Tibial nerve (tissue), 4 donors: ENCODE measurements at regions not wholly inside any gene's neighbourhood (a gene's known extent, or its start where the extent isn't known, plus 50 kb on each side); places are given as distances from the start of the nearest gene placed in this dataset.

Source experiments
- DNase-seq, 2 donors: peaks; one replicate each; pipeline ENCODE4 v3.0.0-alpha.2; 2019; ENCODE audit warnings: low spot score in 2 of 2
- H3K27ac ChIP-seq, 4 donors: fragments of 200-600 bp; sonication (generic) in 3 of 4; one replicate each; pipeline ENCODE4 v1.5.1; 2017 to 2019; ENCODE audit warnings: mild to moderate bottlenecking in 1 of 4
- H3K27me3 ChIP-seq, 2 donors: fragments of 200-600 bp; sonication (generic) in 1 of 2; one replicate each; pipeline versions ENCODE4 v1.5.1 to v1.6.0; 2017 to 2019
- H3K36me3 ChIP-seq, 3 donors: fragments of 200-600 bp; sonication (generic); one replicate each; pipeline ENCODE4 v1.5.1; 2018 to 2019
- H3K4me1 ChIP-seq, 4 donors: fragments of 200-600 bp; sonication (generic) in 3 of 4; one replicate each; pipeline ENCODE4 v1.5.1; 2017 to 2019
- H3K4me3 ChIP-seq, 4 donors: fragments of 200-600 bp; sonication (generic) in 3 of 4; one replicate each; pipeline ENCODE4 v1.5.1; 2017 to 2019; ENCODE audit warnings: mild to moderate bottlenecking in 1 of 4, moderate library complexity in 1 of 4
- H3K9me3 ChIP-seq, 4 donors: fragments of 200-600 bp; sonication (generic) in 3 of 4; one replicate each; pipeline ENCODE4 v1.5.1; 2017 to 2019
- CTCF ChIP-seq, 5 experiments: fragments of 200-600 bp in 3 of 5; fragments of 450-650 bp in 2 of 5; sonication (generic) in 3 of 5; IDR thresholded peaks; one replicate each; pipeline ENCODE4 v1.5.1; 2016 to 2019; ENCODE audit warnings: antibody characterized with exemption in 5 of 5, mild to moderate bottlenecking in 3 of 5, moderate library complexity in 2 of 5
- EP300 ChIP-seq, 2 donors: sonication (generic); formaldehyde crosslinking; IDR thresholded peaks; one replicate each; pipeline ENCODE4 v1.6.1; 2017; ENCODE audit warnings: antibody characterized with exemption in 2 of 2, mild to moderate bottlenecking in 1 of 2
- POLR2A ChIP-seq, 2 donors: fragments of 450-650 bp; IDR thresholded peaks; one replicate each; pipeline ENCODE4 v1.6.1; 2017; ENCODE audit warnings: antibody characterized with exemption in 2 of 2, mild to moderate bottlenecking in 2 of 2, moderate library complexity in 2 of 2
- WGBS, 2 donors: methylation state at CpG; one replicate each; pipeline ENCODE4 v1.1.5; 2018; 5-methylcytosine and 5-hydroxymethylcytosine counted together

GRCh38 chr20:20837574-20838021, 125.2 kb upstream of the RALGAPA2 start:
- WGBS, 2 donors, result 16 to 24% methylated on average over 19 of the region's 19 CpGs
- H3K27me3 ChIP-seq, result peaks cover 0 to 11% of the 10 kb centered on the region in 2 donors
- H3K4me1 ChIP-seq, result peaks cover 0 to 5% (median 0%) of the 10 kb centered on the region in 4 donors
- no peaks in the 10 kb centered on the region for H3K36me3 ChIP-seq
- no peak overlapping the region for H3K27ac ChIP-seq
- peak; percentile 50 to 78 (median 61) for TF ChIP-seq CTCF (IDR thresholded peaks at IDR 0.05)
- TF ChIP-seq EP300 (IDR thresholded peaks at IDR 0.05), result no peak
- H3K9me3 ChIP-seq, result no peaks in the 10 kb centered on the region
- peak overlapping the region in 1 of 4 donors; percentile 35 for H3K4me3 ChIP-seq
- DNase-seq, result peak; percentile 28 to 64

GRCh38 chr20:20836836-20837235, 124.4 kb upstream of the RALGAPA2 start:
- Histone ChIP-seq H3K36me3 (no peaks in the 10 kb centered on the region), H3K9me3 (no peaks in the 10 kb centered on the region), H3K27ac (no peak overlapping the region), H3K27me3 (peaks cover 0 to 14% of the 10 kb centered on the region in 2 donors), H3K4me3 (no peak overlapping the region), H3K4me1 (peaks cover 0 to 5% (median 0%) of the 10 kb centered on the region in 4 donors)
- 63 to 66% methylated on average over 6 of the region's 6 CpGs for WGBS, 2 donors
- no peak for DNase-seq
- TF ChIP-seq EP300 (IDR thresholded peaks at IDR 0.05) (no peak), CTCF (IDR thresholded peaks at IDR 0.05) (no peak), POLR2A (IDR thresholded peaks at IDR 0.05) (no peak)

- TF ChIP-seq CTCF (IDR thresholded peaks at IDR 0.05), result no peak
- no peak for TF ChIP-seq EP300 (IDR thresholded peaks at IDR 0.05)
- no peak for TF ChIP-seq POLR2A (IDR thresholded peaks at IDR 0.05)
- H3K4me1 ChIP-seq, result peaks cover 0 to 5% (median 0%) of the 10 kb centered on the region in 4 donors
- H3K9me3 ChIP-seq, result no peaks in the 10 kb centered on the region
- peaks cover 0 to 14% of the 10 kb centered on the region in 2 donors for H3K27me3 ChIP-seq
- no peak overlapping the region for H3K4me3 ChIP-seq
- no peak overlapping the region for H3K27ac ChIP-seq
- 50 to 64% methylated on average over 7 of the region's 7 CpGs for WGBS, 2 donors
- H3K36me3 ChIP-seq, result no peaks in the 10 kb centered on the region
- no peak for DNase-seq
Observed at GRCh38 chr20:20835897-20836296, 123.5 kb upstream of the RALGAPA2 start.

- TF ChIP-seq EP300 (IDR thresholded peaks at IDR 0.05), result no peak
- TF ChIP-seq CTCF (IDR thresholded peaks at IDR 0.05), result no peak
- no peak for TF ChIP-seq POLR2A (IDR thresholded peaks at IDR 0.05)
Observed at GRCh38 chr20:20834008-20834407, 121.6 kb upstream of the RALGAPA2 start.

GRCh38 chr20:20832715-20833114, 120.3 kb upstream of the RALGAPA2 start:
- WGBS, 2 donors, result 38 to 50% methylated on average over 1 of the region's 1 CpG
- no peaks in the 10 kb centered on the region for H3K36me3 ChIP-seq
- no peak for TF ChIP-seq POLR2A (IDR thresholded peaks at IDR 0.05)
- TF ChIP-seq EP300 (IDR thresholded peaks at IDR 0.05), result no peak
- TF ChIP-seq CTCF (IDR thresholded peaks at IDR 0.05), result no peak
- no peak overlapping the region for H3K27ac ChIP-seq
- no peak overlapping the region for H3K4me3 ChIP-seq
- no peak for DNase-seq
- H3K27me3 ChIP-seq, result peaks cover 0 to 14% of the 10 kb centered on the region in 2 donors
- H3K9me3 ChIP-seq, result no peaks in the 10 kb centered on the region
- H3K4me1 ChIP-seq, result peaks cover 0 to 2% (median 0%) of the 10 kb centered on the region in 4 donors

More at GRCh38 chr20:20834008-20834407, 121.6 kb upstream of the RALGAPA2 start:
- Histone ChIP-seq H3K27ac (no peak overlapping the region), H3K9me3 (no peaks in the 10 kb centered on the region), H3K4me1 (peaks cover 0 to 5% (median 0%) of the 10 kb centered on the region in 4 donors), H3K36me3 (no peaks in the 10 kb centered on the region), H3K27me3 (peaks cover 0 to 14% of the 10 kb centered on the region in 2 donors), H3K4me3 (no peak overlapping the region)
- 82 to 84% methylated on average over 1 of the region's 1 CpG for WGBS, 2 donors
- no peak for DNase-seq
